ENCODE measurements at regions not wholly inside any gene's neighbourhood (a gene's known extent, or its start where the extent isn't known, plus 50 kb on each side); places are given as distances from the start of the nearest gene placed in this dataset.

- in situ Hi-C loops (cut with HindIII; ENCODE audit: low pct_ligation_motif_present, low pct_unique_long_range_greater_than_20kb, low sequenced_read_pairs), result no loop called here
These were observed 1003.8 kb downstream of the TMTC2 start for GRCh38 chr12:83690465-83690864.

GRCh38 chr12:83689333-83689732 lies 1002.6 kb downstream of the TMTC2 start:
- DNase-seq, result no peak
- in situ Hi-C loops (cut with HindIII; ENCODE audit: low pct_ligation_motif_present, low pct_unique_long_range_greater_than_20kb, low sequenced_read_pairs), result no loop called here

More at GRCh38 chr12:83690465-83690864, 1003.8 kb downstream of the TMTC2 start:
- no peak for DNase-seq

- no peak for DNase-seq
- in situ Hi-C loops (cut with HindIII; ENCODE audit: low pct_ligation_motif_present, low pct_unique_long_range_greater_than_20kb, low sequenced_read_pairs), result no loop called here
These were observed 990.1 kb downstream of the TMTC2 start for GRCh38 chr12:83676781-83677295.

- in situ Hi-C loops (cut with HindIII; ENCODE audit: low pct_ligation_motif_present, low pct_unique_long_range_greater_than_20kb, low sequenced_read_pairs), result no loop called here
- no peak for DNase-seq
These were observed 980.0 kb downstream of the TMTC2 start for GRCh38 chr12:83666690-83667089.

GRCh38 chr12:83665634-83666218 lies 979.0 kb downstream of the TMTC2 start:
- no peak for DNase-seq
- in situ Hi-C loops (cut with HindIII; ENCODE audit: low pct_ligation_motif_present, low pct_unique_long_range_greater_than_20kb, low sequenced_read_pairs), result no loop called here

- in situ Hi-C loops (cut with HindIII; ENCODE audit: low pct_ligation_motif_present, low pct_unique_long_range_greater_than_20kb, low sequenced_read_pairs), result no loop called here
- DNase-seq, result no peak
These were observed 977.9 kb downstream of the TMTC2 start for GRCh38 chr12:83664650-83665049.

GRCh38 chr12:83660727-83661358 lies 974.1 kb downstream of the TMTC2 start:
- in situ Hi-C loops (cut with HindIII; ENCODE audit: low pct_ligation_motif_present, low pct_unique_long_range_greater_than_20kb, low sequenced_read_pairs), result no loop called here
- no peak for DNase-seq

GRCh38 chr12:83659321-83659720 lies 972.6 kb downstream of the TMTC2 start:
- no peak for DNase-seq
- in situ Hi-C loops (cut with HindIII; ENCODE audit: low pct_ligation_motif_present, low pct_unique_long_range_greater_than_20kb, low sequenced_read_pairs), result no loop called here

- in situ Hi-C loops (cut with HindIII; ENCODE audit: low pct_ligation_motif_present, low pct_unique_long_range_greater_than_20kb, low sequenced_read_pairs), result no loop called here
These were observed 969.3 kb downstream of the TMTC2 start for GRCh38 chr12:83656004-83656403.

GRCh38 chr12:83642205-83642604 lies 955.5 kb downstream of the TMTC2 start:
- in situ Hi-C loops (cut with HindIII; ENCODE audit: low pct_ligation_motif_present, low pct_unique_long_range_greater_than_20kb, low sequenced_read_pairs), result no loop called here

More at GRCh38 chr12:83656004-83656403, 969.3 kb downstream of the TMTC2 start:
- DNase-seq, result no peak

GRCh38 chr12:83641789-83642188 lies 955.1 kb downstream of the TMTC2 start:
- DNase-seq, result no peak
- in situ Hi-C loops (cut with HindIII; ENCODE audit: low pct_ligation_motif_present, low pct_unique_long_range_greater_than_20kb, low sequenced_read_pairs), result no loop called here

More at GRCh38 chr12:83642205-83642604, 955.5 kb downstream of the TMTC2 start:
- no peak for DNase-seq

GRCh38 chr12:83634726-83635267 lies 948.1 kb downstream of the TMTC2 start:
- in situ Hi-C loops (cut with HindIII; ENCODE audit: low pct_ligation_motif_present, low pct_unique_long_range_greater_than_20kb, low sequenced_read_pairs), result no loop called here
- no peak for DNase-seq

GRCh38 chr12:83630526-83630925 lies 943.8 kb downstream of the TMTC2 start:
- in situ Hi-C loops (cut with HindIII; ENCODE audit: low pct_ligation_motif_present, low pct_unique_long_range_greater_than_20kb, low sequenced_read_pairs), result no loop called here
- no peak for DNase-seq

GRCh38 chr12:83629931-83630330 lies 943.2 kb downstream of the TMTC2 start:
- in situ Hi-C loops (cut with HindIII; ENCODE audit: low pct_ligation_motif_present, low pct_unique_long_range_greater_than_20kb, low sequenced_read_pairs), result no loop called here
- DNase-seq, result no peak

- no peak for DNase-seq
- in situ Hi-C loops (cut with HindIII; ENCODE audit: low pct_ligation_motif_present, low pct_unique_long_range_greater_than_20kb, low sequenced_read_pairs), result no loop called here
These were observed 935.5 kb downstream of the TMTC2 start for GRCh38 chr12:83622205-83622604.

- in situ Hi-C loops (cut with HindIII; ENCODE audit: low pct_ligation_motif_present, low pct_unique_long_range_greater_than_20kb, low sequenced_read_pairs), result no loop called here
- no peak for DNase-seq
These were observed 933.3 kb downstream of the TMTC2 start for GRCh38 chr12:83619973-83620372.

- no peak for DNase-seq
- in situ Hi-C loops (cut with HindIII; ENCODE audit: low pct_ligation_motif_present, low pct_unique_long_range_greater_than_20kb, low sequenced_read_pairs), result no loop called here
These were observed 928.4 kb downstream of the TMTC2 start for GRCh38 chr12:83615152-83615551.

- no peak for DNase-seq
- in situ Hi-C loops (cut with HindIII; ENCODE audit: low pct_ligation_motif_present, low pct_unique_long_range_greater_than_20kb, low sequenced_read_pairs), result no loop called here
These were observed 926.9 kb downstream of the TMTC2 start for GRCh38 chr12:83613586-83614110.

- in situ Hi-C loops (cut with HindIII; ENCODE audit: low pct_ligation_motif_present, low pct_unique_long_range_greater_than_20kb, low sequenced_read_pairs), result no loop called here
These were observed 916.4 kb downstream of the TMTC2 start for GRCh38 chr12:83603106-83603505.

GRCh38 chr12:83575326-83575725 lies 888.6 kb downstream of the TMTC2 start:
- in situ Hi-C loops (cut with HindIII; ENCODE audit: low pct_ligation_motif_present, low pct_unique_long_range_greater_than_20kb, low sequenced_read_pairs), result no loop called here
- DNase-seq, result no peak

More at GRCh38 chr12:83603106-83603505, 916.4 kb downstream of the TMTC2 start:
- no peak for DNase-seq
